Peyer's patch (tissue), 4 donors: ENCODE measurements at regions not wholly inside any gene's neighbourhood (a gene's known extent, or its start where the extent isn't known, plus 50 kb on each side); places are given as distances from the start of the nearest gene placed in this dataset.

Experiments used
- DNase-seq, 3 donors: peaks; one replicate each; pipeline ENCODE4 v3.0.0-alpha.2; 2017 to 2019
- H3K27ac ChIP-seq, 4 donors: fragments of 200-600 bp; sonication (generic); one replicate each; pipeline ENCODE4 v1.5.1; 2016 to 2019
- H3K27me3 ChIP-seq, 2 donors: fragments of 200-600 bp; sonication (generic); one replicate each; pipeline ENCODE4 v1.5.1; 2019
- H3K36me3 ChIP-seq, 3 donors: fragments of 200-600 bp; sonication (generic); one replicate each; pipeline ENCODE4 v1.5.1; 2016 to 2019
- H3K4me1 ChIP-seq, 4 donors: fragments of 200-600 bp; sonication (generic); one replicate each; pipeline ENCODE4 v1.5.1; 2016 to 2019
- H3K4me3 ChIP-seq, 4 donors: fragments of 200-600 bp; sonication (generic); 1 replicate in 3 of 4; 2 replicates in 1 of 4; pipeline ENCODE4 v1.5.1; 2016 to 2019; ENCODE audit warnings: mild to moderate bottlenecking in 1 of 4
- H3K9me3 ChIP-seq, 4 donors: fragments of 200-600 bp; sonication (generic); one replicate each; pipeline ENCODE4 v1.5.1; 2016 to 2019; ENCODE audit warnings: mild to moderate bottlenecking in 1 of 4
- CTCF ChIP-seq, 6 experiments: fragments of 450-650 bp in 4 of 6; fragments of 200-600 bp in 2 of 6; sonication (generic) in 1 of 6; IDR thresholded peaks; one replicate each; pipeline ENCODE4 v1.5.1; 2017 to 2019; ENCODE audit warnings: antibody characterized with exemption in 6 of 6, mild to moderate bottlenecking in 3 of 6, moderate library complexity in 1 of 6
- POLR2A ChIP-seq, 2 donors: fragments of 450-650 bp; IDR thresholded peaks; one replicate each; pipeline ENCODE4 v1.5.1; 2017; ENCODE audit warnings: antibody characterized with exemption in 2 of 2, mild to moderate bottlenecking in 2 of 2, moderate library complexity in 2 of 2

GRCh38 chr22:42194953-42195352, 64.3 kb upstream of the CYP2D6 start:
- no peak for DNase-seq
- Histone ChIP-seq H3K4me3 (no peak overlapping the region), H3K27ac (no peak overlapping the region), H3K4me1 (peaks cover 0 to 4% (median 0%) of the 10 kb centered on the region in 4 donors), H3K27me3 (no peaks in the 10 kb centered on the region), H3K36me3 (no peaks in the 10 kb centered on the region), H3K9me3 (no peaks in the 10 kb centered on the region)
- no peak for TF ChIP-seq POLR2A (IDR thresholded peaks at IDR 0.05)
- TF ChIP-seq CTCF (IDR thresholded peaks at IDR 0.05) = no peak

- TF ChIP-seq CTCF (IDR thresholded peaks at IDR 0.05) = no peak
- no peak for TF ChIP-seq POLR2A (IDR thresholded peaks at IDR 0.05)
- Histone ChIP-seq H3K27me3 (no peaks in the 10 kb centered on the region), H3K27ac (no peak overlapping the region), H3K36me3 (no peaks in the 10 kb centered on the region), H3K9me3 (no peaks in the 10 kb centered on the region), H3K4me3 (no peak overlapping the region), H3K4me1 (peaks cover 0 to 4% (median 0%) of the 10 kb centered on the region in 4 donors)
- DNase-seq = no peak
Measured at GRCh38 chr22:42194104-42194851, 63.7 kb upstream of the CYP2D6 start.

GRCh38 chr22:42192547-42192946, 61.9 kb upstream of the CYP2D6 start:
- Histone ChIP-seq H3K4me3 (no peak overlapping the region), H3K36me3 (no peaks in the 10 kb centered on the region), H3K9me3 (no peaks in the 10 kb centered on the region), H3K4me1 (peaks cover 0 to 13% (median 0%) of the 10 kb centered on the region in 4 donors), H3K27ac (no peak overlapping the region), H3K27me3 (no peaks in the 10 kb centered on the region)
- TF ChIP-seq POLR2A (IDR thresholded peaks at IDR 0.05) (no peak), CTCF (IDR thresholded peaks at IDR 0.05) (no peak)
- DNase-seq = no peak

- Histone ChIP-seq H3K9me3 (no peaks in the 10 kb centered on the region), H3K4me3 (no peak overlapping the region), H3K4me1 (peaks cover 0 to 13% (median 0%) of the 10 kb centered on the region in 4 donors), H3K27me3 (no peaks in the 10 kb centered on the region), H3K27ac (no peak overlapping the region), H3K36me3 (no peaks in the 10 kb centered on the region)
- TF ChIP-seq POLR2A (IDR thresholded peaks at IDR 0.05) (no peak), CTCF (IDR thresholded peaks at IDR 0.05) (no peak)
- no peak for DNase-seq
Measured at GRCh38 chr22:42190274-42190673, 59.7 kb upstream of the CYP2D6 start.

- H3K27me3 ChIP-seq = no peaks in the 10 kb centered on the region
- H3K36me3 ChIP-seq = no peaks in the 10 kb centered on the region
- H3K9me3 ChIP-seq = no peaks in the 10 kb centered on the region
- no peak overlapping the region for H3K27ac ChIP-seq
- peaks cover 0 to 13% (median 0%) of the 10 kb centered on the region in 4 donors for H3K4me1 ChIP-seq
- TF ChIP-seq POLR2A (IDR thresholded peaks at IDR 0.05) = no peak
- no peak for TF ChIP-seq CTCF (IDR thresholded peaks at IDR 0.05)
- DNase-seq = no peak
- no peak overlapping the region for H3K4me3 ChIP-seq
Measured at GRCh38 chr22:42189761-42190160, 59.2 kb upstream of the CYP2D6 start.
